AG09309 (cell line): ENCODE measurements at regions not wholly inside any gene's neighbourhood (a gene's known extent, or its start where the extent isn't known, plus 50 kb on each side); places are given as distances from the start of the nearest gene placed in this dataset.
A peak's percentile ranks its signal among the peaks of the same experiment; 100 is the strongest.

Experiments used
- DNase-seq: peaks from one replicate; pipeline ENCODE4 v3.0.0-alpha.2; 2010; ENCODE audit warnings: low read depth
- H3K4me3 ChIP-seq: 2 replicates; pipeline ENCODE4 v1.5.1; 2011; ENCODE audit warnings: mild to moderate bottlenecking, low read depth, low read length, moderate library complexity; ENCODE audit not compliant: control insufficient read depth
- CTCF ChIP-seq: IDR thresholded peaks from 2 replicates; pipeline ENCODE4 v1.5.1; 2011; ENCODE audit warnings: mild to moderate bottlenecking, low read depth, low read length, inconsistent platforms; ENCODE audit not compliant: insufficient read depth, control insufficient read depth; ENCODE audit errors: missing control alignments

- TF ChIP-seq CTCF, result no peak
- H3K4me3 ChIP-seq, result no peak overlapping the region
- DNase-seq, result no peak
Measured at GRCh38 chr13:82657471-82657870, 1224.8 kb downstream of the SLITRK1 start.

GRCh38 chr13:82654861-82655855 lies 1227.1 kb downstream of the SLITRK1 start:
- no peak overlapping the region for H3K4me3 ChIP-seq
- peak; percentile 13 for DNase-seq
- TF ChIP-seq CTCF, result no peak

- TF ChIP-seq CTCF, result no peak
- H3K4me3 ChIP-seq, result no peak overlapping the region
- no peak for DNase-seq
Measured at GRCh38 chr13:82654143-82654542, 1228.1 kb downstream of the SLITRK1 start.

- DNase-seq, result no peak
- no peak overlapping the region for H3K4me3 ChIP-seq
Measured at GRCh38 chr13:82647540-82647939, 1234.7 kb downstream of the SLITRK1 start.

GRCh38 chr13:82636119-82636518 lies 1246.2 kb downstream of the SLITRK1 start:
- H3K4me3 ChIP-seq, result no peak overlapping the region
- DNase-seq, result peak; percentile 14
- no peak for TF ChIP-seq CTCF

More at GRCh38 chr13:82647540-82647939, 1234.7 kb downstream of the SLITRK1 start:
- TF ChIP-seq CTCF, result no peak

GRCh38 chr13:82634946-82635345 lies 1247.3 kb downstream of the SLITRK1 start:
- TF ChIP-seq CTCF, result no peak
- no peak for DNase-seq
- H3K4me3 ChIP-seq, result no peak overlapping the region
